ENCODE measurements at regions not wholly inside any gene's neighbourhood (a gene's known extent, or its start where the extent isn't known, plus 50 kb on each side); places are given as distances from the start of the nearest gene placed in this dataset.
"Not testable (repeated sequence)": the region's sequence is repeated elsewhere in the genome, so short reads cannot be mapped to it uniquely, and the experiment has no call there.

DNA sequence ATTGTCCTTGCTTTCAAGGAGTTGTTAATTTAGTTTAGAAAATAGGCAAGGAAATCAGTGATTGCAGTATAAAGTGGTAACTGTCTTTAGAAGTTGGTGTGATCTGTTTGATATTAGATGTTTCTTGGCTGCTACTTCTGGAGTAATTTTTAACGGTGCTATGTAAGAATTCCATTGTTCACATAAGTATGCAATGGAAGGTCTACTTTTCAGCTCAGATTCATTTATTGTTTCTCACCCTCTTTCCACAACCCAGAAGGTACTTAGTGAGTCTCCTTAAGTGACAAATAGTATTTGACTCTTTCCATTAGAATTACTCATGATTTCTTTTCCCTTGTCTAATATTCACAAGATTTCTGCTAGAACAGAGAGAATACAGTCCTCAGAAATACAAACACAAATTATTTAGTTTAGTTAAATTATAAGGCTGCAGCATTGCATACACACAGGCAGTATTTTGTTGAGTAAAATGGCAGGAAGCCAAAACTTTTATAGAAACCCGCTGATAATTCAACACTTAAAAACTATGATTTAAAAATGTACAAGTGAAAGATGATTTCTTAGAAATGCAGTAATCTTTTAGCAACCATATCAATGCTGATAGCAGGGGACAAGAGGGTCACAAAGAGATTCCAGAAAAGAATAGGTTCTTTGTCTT is 554.3 kb downstream of the CD109 start:
- intact Hi-C loops (cut with DNase I) = no loop called here
- DNase-seq (ENCODE audit: low spot score) (no peak), ATAC-seq (no peak)

DNA sequence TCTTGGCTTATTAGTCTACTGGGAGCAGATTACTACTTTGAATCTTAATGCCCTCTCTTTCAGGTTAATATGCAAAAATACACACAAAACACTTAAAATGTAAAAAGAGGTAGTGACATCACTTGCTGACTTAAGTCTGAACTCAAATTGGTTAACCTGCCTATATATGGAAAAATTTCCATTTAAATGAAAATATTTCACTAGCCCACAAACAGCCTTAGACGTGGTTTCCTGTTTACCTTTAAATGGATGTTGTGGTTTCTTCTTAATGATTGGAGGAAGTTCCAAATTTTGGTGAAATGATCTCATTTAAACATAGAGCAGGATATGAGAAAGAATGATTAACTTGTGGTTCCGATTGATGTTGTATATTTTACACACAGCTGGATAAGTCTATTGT is 553.7 kb downstream of the CD109 start:
- DNase-seq (ENCODE audit: low spot score) (no peak), ATAC-seq (no peak)
- intact Hi-C loops (cut with DNase I) = no loop called here

DNA sequence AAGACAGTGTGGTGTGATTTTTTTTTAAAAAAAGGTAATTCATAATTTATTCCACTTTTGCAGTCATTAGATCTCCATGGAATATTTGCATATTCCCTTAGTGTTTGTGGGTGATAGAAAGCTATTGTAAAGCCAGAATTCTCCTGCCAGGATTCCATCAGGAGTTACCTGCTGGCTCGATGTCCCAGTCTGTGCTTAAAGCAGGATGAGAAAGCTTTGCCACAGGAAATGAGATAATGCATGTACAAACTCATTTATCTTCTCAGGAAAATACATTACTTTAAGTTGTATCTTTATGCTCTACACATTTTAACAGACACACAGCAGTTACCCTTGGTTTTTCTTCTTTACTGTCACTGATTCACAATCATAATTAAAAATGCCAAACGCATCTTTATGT is 553.0 kb downstream of the CD109 start:
- DNase-seq (ENCODE audit: low spot score) = no peak
- no peak for ATAC-seq
- intact Hi-C loops (cut with DNase I) = no loop called here

DNA sequence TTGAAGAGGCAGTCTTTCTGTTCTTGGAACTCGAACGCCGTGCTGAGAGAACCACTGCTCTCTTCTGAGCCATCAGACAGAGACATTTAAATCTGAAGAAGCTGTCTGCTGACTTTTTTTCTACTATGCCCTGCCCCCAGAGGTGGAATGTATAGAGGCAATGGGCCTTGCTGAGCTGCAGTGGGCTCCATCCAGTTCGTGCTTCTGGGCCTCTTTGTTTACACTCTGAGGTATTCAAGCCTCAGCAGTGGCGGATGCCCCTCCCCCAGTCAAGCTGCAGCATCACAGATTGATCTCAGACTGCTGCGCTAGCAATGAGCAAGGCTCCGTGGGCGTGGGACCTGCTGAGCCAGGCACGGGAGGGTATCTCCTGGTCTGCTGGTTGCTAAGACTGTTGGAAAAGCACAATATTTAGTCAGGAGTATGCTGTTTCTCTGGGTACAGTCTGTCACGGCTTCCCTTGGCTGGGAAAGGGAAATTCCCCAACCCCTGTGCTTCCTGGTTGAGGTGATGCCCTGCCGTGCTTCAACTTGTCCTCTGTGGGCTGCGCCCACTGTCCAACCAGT is 526.8 kb downstream of the CD109 start:
- intact Hi-C loops (cut with DNase I) = no loop called here
- DNase-seq (ENCODE audit: low spot score) (no peak), ATAC-seq (no peak)

DNA sequence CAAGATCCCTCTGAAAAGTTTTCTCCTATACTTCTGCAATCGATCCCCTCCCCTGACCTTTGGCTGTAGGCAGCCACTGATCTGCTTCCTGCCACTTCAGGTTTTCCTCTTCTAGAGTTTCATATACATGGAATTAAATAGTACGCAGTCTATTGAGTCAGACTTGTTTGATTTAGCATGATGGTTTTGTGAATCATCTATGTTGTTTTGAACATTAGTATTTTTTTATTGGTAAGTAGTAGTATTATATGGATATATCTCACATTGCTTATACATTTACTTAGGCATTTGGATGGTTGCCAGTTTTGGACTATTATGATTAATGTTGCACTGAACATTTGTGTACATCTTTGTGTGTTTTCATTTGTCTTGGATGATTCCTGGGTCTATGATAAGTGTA is 518.0 kb downstream of the CD109 start:
- intact Hi-C loops (cut with DNase I) = no loop called here
- ATAC-seq (no peak), DNase-seq (ENCODE audit: low spot score) (no peak)

DNA sequence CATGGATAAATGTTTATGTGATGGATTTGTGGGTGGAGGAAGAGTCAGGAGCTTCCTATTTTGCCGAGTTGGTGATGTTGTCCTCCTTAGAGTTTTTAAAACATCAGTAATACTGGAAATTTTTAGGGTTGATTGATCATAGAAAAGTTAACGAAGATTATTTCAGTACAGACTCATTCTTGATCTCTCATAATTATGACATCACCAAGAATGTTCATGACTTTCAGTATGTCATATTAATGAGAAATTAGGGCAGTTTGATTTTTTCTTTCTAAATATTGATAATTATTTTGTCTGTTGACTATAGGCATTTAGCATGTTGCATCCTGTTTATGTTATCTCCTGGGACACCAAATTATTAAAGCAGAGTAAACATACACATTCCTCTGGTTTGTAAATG is 512.2 kb downstream of the CD109 start:
- ATAC-seq = no peak

DNA sequence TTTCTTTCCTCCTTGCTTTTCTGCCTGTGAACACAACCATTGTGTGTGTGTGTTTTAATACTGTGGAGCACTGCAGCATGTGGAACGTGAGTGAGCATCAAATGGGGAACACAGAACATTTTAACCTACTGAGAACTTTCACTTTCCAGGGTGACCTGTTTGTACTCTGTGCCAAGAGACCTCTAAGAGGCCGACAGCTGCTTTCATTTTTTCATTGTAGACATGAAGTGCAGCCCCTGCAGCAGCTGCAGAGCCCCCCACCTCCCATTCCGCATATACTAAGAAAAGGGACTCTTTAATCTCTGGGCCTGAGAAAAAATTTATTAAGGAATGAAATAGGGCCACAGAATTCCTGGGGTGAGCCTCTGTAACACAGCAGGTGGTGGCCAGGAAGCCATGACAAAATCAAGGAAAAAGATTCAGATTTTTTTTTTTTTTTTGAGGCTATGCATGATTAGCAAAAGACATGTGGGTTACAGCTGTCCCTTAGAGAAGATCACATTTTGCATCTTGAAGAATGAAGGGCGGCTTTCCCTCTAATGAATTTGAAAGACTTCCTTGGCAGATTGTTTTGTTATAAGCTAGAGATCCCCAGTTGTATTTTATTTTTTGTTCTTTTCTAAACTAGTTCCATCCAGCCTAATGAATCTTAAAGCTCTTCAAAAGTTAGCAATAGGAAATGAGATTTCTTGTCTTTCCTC is 503.4 kb downstream of the CD109 start:
- intact Hi-C loops (cut with DNase I) = no loop called here
- no peak for ATAC-seq

More for the DNA sequence above, 512.2 kb downstream of the CD109 start:
- no peak for DNase-seq (ENCODE audit: low spot score)
- intact Hi-C loops (cut with DNase I) = no loop called here

DNA sequence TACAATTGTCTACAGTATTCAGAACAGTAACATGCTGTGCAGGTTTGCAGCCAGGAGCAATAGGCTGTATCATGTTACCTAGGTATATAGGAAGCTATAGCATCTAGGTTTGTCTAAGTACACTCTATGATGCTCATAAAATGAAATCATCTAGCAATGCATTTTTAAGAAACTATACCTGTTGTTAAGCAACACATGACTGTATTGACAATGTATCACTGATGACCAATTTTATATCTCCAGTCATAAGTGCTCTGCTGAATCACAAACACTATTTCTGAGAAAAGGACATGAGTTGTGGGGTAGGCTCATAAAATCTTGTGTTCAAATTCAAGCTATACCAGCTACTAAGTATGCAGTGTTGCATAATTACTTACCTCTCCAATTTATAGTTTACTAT is 501.3 kb downstream of the CD109 start:
- no peak for ATAC-seq
- DNase-seq (ENCODE audit: low spot score) = no peak
- intact Hi-C loops (cut with DNase I) = no loop called here

More for the DNA sequence above, 503.4 kb downstream of the CD109 start:
- DNase-seq (ENCODE audit: low spot score) = no peak

DNA sequence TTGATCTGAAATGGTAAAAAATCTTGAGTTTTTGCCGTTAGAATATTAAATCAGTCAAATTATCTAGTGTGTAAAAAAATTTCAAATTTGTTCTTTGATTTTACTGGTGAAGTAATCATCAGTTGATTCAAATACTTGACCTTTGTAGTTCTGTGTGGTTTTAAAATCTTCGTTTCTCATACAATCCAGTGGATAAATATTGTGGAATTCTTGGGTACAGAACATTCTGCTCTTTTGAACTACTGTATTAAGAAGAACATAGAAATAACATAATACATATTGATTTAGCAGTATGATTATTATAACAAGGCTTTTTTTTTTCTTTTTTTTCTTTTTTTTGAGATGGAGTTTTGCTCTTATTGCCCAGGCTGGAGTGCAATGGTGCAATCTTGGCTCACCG is 491.8 kb downstream of the CD109 start:
- intact Hi-C loops (cut with DNase I) = no loop called here
- ATAC-seq = peak; percentile 90
- DNase-seq (ENCODE audit: low spot score) = no peak

DNA sequence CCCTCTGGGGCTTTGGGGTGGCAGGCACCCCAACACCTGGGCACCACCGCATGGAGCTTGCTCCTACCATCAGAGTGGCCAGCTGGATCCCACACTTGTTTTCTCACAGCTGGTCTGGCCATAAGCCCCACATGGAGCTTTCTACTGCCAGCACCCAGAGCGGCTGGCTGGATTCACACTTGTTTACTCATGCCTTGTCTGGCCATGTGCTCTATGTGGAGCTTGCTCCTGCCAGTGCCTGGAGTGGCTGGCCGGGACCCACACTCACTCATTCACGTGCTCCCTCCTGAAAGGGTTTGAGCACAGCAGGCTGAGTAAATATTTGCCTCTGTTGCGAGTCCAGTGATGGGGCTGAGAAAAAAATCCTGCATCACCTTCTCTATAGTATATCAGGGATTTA is 487.0 kb downstream of the CD109 start:
- ATAC-seq = peak; percentile 11
- intact Hi-C loops (cut with DNase I) = no loop called here
- DNase-seq (ENCODE audit: low spot score) = no peak

DNA sequence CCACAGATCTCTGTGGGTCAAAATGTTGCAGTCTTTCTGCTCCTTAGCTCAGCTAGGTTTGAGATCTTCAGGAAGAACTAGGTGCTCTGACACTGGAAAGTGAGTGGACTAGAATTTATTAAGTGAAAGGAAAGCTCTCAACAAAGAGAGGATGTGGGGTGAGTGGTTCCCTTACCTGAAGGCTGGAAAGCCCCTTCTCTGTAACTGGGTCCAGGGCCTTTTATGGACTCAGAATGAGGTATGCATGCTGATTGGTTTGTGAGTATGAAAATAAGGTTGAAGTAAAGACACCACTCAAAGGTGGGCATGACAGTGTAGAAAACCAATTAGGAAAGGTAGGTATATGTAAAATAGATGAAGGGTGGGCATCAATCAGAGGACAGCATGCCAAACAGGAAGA is 485.5 kb downstream of the CD109 start:
- no peak for ATAC-seq
- DNase-seq (ENCODE audit: low spot score) = no peak
- intact Hi-C loops (cut with DNase I) = no loop called here

DNA sequence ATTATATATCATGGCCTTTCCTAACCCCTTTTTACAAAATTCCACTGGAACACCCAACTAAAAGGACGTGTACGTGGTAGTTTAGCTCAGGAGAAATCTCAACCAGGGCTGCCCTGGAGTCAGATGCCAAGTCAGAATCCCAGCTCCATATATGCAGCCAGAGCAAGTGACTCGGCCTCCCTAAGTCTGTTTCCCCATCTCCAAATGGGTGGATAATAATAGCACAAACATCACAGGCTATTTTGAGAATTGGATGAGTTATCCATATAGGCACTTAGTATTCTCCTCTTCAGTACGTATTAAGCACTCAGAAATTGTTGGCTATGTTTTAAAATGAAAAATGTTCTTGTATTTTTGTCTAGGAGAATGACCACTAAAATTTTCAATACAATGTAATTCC is 481.5 kb downstream of the CD109 start:
- DNase-seq (ENCODE audit: low spot score) (no peak), ATAC-seq (no peak)
- intact Hi-C loops (cut with DNase I) = no loop called here

DNA sequence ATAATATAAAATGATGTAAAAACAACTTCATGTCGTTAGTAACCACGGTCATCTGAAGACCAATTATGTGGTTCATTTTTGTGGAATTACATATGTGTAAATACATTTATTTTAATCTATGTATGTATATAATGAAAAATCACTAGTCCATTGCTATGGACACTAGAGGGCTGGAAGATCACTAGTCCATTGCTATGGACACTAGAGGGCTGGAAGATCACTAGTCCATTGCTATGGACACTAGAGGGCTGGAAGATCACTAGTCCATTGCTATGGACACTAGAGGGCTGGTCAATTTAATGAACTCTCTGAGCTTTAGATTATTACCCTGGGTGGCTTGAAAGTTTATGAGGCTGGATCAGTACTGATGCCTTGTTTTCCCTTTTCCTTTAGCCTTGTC is 474.5 kb downstream of the CD109 start:
- ATAC-seq; DNase-seq (ENCODE audit: low spot score); intact Hi-C loops (cut with DNase I): not testable (repeated sequence)

DNA sequence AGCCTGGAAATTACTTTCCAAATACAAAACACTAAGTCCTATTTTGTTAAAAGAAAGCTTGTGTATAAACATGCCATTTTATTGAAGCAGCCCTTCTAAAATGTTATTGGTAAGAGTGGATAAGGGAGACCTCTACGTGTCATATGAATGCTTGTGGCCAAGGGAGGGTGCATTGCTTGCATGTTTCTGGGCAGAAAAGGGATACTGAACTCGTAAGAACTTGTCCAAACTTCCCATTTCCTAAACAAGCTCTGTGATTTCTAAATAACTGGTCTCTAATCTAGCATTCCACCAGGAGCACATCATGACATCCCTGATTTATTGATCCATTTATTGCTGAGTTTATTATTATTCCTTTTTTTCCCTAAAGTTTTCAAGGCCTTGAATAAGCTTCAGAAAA is 474.1 kb downstream of the CD109 start:
- ATAC-seq (no peak), DNase-seq (ENCODE audit: low spot score) (no peak)
- intact Hi-C loops (cut with DNase I) = no loop called here

DNA sequence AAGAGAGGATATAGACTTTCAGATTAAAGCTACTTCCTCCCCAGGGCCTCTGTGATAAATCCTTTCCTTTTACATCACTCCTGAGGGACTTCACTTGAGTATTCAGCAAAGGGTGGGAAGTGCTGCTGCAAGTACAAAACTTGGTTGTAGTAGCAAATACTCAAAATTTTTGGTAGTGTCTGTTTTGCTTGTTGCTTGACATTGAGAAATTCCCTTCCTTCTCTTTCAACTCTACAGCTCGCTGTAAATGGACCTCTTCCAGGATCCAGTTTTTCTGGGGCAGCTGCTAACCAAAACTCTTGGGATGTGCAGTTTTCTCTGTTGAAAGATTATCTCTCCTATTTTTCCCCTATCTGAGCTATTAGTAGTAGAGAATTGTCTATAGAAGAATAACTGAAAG is 472.0 kb downstream of the CD109 start:
- intact Hi-C loops (cut with DNase I) = no loop called here
- ATAC-seq (peak; percentile 39), DNase-seq (ENCODE audit: low spot score) (no peak)

DNA sequence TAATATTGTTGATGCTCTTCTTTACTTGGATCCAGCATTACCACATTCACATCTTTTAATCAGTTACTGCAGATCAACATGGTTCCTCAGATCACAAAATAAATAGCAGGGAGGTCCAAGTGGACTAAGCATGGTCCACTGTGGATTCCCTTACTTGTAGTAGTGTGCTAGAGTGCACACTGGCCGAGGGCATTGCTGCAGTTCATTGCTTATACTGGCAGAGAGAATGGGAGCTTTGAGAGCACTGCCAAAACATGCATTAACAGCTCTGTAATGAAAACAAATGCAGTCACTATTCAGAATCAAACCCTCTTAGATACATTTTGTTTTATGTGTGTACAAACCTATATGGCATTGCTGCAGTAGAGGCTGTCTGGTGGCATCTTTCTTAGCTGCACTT is 471.5 kb downstream of the CD109 start:
- ATAC-seq = peak; percentile 50
- DNase-seq (ENCODE audit: low spot score) = no peak
- intact Hi-C loops (cut with DNase I) = no loop called here

DNA sequence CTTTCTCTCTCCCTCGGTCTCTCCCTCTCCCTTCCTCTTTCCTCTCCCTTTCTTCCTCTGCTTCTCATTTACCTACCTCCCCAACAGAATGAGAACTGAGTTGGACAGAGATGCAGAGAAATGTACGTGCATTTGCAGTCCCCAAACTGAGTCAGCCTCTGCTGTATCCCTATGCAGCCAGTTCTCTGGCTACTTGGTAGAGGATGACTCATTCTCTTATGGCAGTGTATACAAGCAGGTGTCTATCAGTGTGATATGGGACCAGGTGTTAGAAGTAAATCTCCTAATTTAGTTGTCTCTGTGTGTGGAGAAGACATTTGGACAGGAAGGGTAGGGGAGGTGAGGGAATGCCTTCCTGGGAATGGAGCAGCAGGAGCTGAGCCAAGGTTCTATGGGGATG is 470.8 kb downstream of the CD109 start:
- DNase-seq (ENCODE audit: low spot score) = no peak
- intact Hi-C loops (cut with DNase I) = no loop called here
- peak; percentile 24 for ATAC-seq

DNA sequence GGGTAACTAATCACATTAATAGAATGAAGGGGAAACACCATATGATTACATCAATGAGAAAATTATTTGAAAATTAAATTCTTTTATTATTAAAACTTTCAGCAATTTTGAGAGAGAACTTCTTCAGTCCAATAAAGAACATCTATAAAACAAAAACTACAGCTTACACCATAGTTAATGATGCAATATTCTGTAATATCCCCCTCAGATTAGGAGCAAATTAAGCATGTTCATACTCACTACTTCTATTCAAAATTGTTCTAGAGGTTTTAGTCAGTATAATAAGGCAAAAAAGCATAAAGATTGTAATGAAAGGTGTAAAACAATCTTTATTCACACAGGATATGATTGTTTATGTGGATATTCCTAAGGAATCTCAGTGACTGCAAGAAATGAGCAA is 465.4 kb downstream of the CD109 start:
- no peak for DNase-seq (ENCODE audit: low spot score)
- intact Hi-C loops (cut with DNase I) = no loop called here
- ATAC-seq = no peak

DNA sequence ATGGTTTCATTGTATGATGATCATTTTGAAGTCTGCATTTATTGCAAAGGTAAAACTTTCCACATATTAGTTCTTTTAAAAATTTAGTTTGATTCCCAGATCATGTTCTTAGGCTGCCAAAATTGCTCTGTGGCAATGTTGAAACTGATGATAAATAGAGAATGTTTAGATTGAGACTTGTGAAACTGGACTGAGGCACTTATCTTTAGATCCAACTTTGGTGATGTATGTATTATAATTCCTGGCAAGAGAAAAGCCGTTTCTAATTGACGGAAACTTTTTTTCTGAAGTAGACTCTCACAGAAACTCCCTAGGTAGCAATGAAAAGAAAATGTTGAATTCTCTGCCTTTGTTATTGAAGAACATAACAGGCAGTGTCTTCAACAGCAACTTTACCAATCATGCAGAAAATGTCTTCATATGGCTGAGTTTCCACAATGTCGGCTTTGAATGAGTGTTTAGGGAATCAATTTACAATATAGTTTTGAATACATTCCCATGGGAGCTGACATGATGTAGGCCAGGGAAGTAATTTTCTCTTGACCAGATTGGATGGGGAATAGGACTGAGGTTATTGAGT is 456.2 kb downstream of the CD109 start:
- DNase-seq (ENCODE audit: low spot score) (no peak), ATAC-seq (no peak)
- intact Hi-C loops (cut with DNase I) = no loop called here

DNA sequence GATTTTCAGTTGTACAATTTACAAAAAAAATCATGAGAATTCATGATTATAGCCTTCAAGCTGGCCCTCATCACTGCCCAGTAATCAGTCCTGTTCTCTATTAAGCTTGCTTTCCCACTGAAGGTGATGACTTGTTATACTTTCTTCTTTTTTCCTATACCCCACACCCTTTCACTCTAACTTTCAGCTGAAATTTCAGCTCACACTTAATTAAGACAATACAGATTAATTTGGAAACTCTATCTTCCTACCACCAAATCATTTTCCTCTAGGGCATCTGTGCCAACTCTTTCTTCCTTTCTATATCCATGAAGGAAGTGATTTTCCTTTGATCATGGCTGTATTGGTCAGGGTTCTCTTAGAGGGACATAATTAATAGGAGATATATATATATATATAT is 449.9 kb downstream of the CD109 start:
- intact Hi-C loops (cut with DNase I) = no loop called here
- DNase-seq (ENCODE audit: low spot score) (no peak), ATAC-seq (no peak)

Measured in sciatic nerve (tissue), 2 donors.